ENCODE measurements at regions not wholly inside any gene's neighbourhood (a gene's known extent, or its start where the extent isn't known, plus 50 kb on each side); places are given as distances from the start of the nearest gene placed in this dataset.

DNA sequence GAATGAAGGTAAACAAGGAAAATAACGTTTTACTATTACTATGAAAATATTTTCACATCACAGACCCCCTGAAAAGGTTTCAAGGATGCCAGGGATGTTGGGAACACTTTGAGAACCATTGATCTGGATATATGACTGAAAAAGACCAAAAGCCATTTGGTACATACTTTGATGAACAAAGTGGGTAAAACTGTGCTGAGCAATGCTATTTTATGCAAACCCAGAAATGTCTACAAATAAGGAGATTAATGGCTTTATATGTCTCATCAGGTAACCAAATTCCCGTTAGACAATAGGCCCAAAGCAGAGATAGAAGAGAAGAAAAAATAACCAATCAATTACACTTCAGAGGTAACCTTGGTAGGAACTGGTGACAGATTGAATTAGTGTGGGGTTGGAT, 101.4 kb upstream of the CNKSR3 start:
- TF ChIP-seq CTCF (conservative IDR thresholded peaks at IDR 0.05; ENCODE audit: low read depth, low read length) (no peak), EZH2 (IDR thresholded peaks at IDR 0.05; ENCODE audit: low read length, unreplicated experiment) (no peak)
